ENCODE measurements at regions not wholly inside any gene's neighbourhood (a gene's known extent, or its start where the extent isn't known, plus 50 kb on each side); places are given as distances from the start of the nearest gene placed in this dataset.
"Not testable (repeated sequence)": the region's sequence is repeated elsewhere in the genome, so short reads cannot be mapped to it uniquely, and the experiment has no call there.

- DNase-seq (ENCODE audit: low read depth, low spot score), result no peak
These were observed 770.4 kb upstream of the ARPP21 start for GRCh38 chr3:34868935-34869334.

DNA sequence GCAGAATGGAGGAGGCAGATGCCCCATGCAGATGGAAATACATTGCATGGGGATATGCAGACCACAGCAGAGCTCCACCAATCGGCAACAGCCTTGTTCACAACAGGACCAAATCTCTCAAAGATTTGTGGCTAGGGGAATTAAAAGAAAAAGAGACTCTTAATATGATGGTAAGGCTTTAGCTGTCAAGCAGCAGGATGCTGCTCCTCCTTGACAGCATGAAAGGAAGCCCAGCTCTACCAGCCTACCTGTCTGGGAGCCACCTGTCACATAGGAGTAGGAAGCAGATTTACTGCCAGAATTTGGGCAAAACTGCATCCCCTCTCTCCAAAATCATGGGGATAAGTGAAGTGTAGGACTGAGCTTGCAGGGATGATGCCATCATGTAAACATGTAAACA is 769.6 kb upstream of the ARPP21 start:
- no peak for DNase-seq (ENCODE audit: low read depth, low spot score)

- no peak for DNase-seq (ENCODE audit: low read depth, low spot score)
These were observed 766.9 kb upstream of the ARPP21 start for GRCh38 chr3:34872406-34872805.

DNA sequence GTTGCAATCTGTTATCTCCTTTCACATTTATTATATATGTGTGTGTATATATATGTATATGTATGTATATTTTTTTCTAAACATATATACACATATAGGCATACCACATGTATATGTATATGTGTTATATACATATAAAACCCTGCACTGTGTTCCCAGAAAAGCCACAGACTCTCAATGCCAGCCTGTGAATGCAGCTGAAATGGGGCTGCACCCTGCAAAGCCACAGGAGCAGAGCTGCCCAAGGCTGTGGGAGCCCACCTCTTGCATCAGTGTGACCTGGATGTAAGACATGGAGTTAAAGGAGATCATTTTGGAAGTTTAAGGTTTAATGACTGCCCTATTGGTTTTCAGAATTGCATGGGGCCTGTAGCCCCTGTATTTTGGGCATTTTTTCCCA is 762.3 kb upstream of the ARPP21 start:
- no peak for DNase-seq (ENCODE audit: low read depth, low spot score)

- no peak for DNase-seq (ENCODE audit: low read depth, low spot score)
These were observed 760.8 kb upstream of the ARPP21 start for GRCh38 chr3:34878488-34878887.

DNA sequence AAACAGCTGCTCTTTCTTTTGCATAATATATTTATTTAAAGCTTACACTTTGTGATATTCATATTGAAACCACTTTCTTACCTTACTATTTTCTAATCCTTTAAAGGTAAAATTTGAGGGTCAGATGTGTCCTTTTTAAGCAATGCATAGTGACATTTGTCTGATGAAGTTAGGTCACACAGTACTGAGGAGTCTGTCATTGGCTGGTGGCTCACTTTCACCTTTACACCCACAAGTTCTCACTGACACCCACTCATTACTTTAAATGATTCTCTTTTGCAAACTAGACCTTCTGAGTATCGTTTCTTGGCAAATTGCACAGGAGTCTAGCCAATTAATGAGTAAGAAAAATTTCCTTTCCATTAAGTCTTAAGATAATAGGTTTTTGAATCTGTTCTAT is 758.3 kb upstream of the ARPP21 start:
- no peak for DNase-seq (ENCODE audit: low read depth, low spot score)

DNA sequence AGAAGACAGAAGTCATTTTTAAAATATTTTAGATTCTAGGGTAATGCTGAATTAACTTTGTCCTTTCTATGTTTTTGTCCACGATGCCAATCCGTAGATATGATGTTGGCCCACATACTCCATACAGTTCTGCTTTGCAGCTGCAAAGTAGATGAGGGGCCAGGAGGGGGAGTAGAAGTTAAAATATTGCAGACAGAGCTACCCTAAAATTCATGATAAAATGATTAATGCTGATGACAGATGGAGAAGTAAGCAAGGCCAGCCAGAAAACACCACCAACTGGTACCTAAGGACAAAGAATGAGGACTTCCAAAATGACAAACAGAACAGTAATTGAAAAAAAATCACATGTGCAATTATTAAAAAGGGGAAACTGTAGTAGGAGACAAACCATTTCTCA is 756.6 kb upstream of the ARPP21 start:
- no peak for DNase-seq (ENCODE audit: low read depth, low spot score)

- no peak for DNase-seq (ENCODE audit: low read depth, low spot score)
These were observed 755.3 kb upstream of the ARPP21 start for GRCh38 chr3:34884007-34884406.

GRCh38 chr3:34886443-34886842 is 752.9 kb upstream of the ARPP21 start:
- peak; percentile 26 for DNase-seq (ENCODE audit: low read depth, low spot score)

DNA sequence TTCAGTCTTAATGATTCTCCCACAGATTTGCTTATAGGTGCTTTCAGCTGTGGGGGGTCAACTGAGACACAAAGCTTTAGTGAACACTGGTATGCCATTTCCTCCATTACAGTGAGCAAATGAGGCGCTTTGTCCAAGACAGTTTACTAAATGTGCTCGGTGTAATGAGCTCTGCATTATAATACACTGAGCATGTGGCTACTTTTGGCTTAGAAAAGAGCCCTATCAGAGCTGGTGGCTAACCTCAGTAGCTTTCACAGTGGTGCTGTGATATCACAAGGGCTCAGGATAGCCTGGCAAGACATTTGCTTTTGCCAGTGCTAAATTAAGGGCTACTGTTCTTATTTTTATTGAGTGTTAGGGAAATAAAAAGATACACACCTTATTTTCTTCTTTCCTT is 749.7 kb upstream of the ARPP21 start:
- no peak for DNase-seq (ENCODE audit: low read depth, low spot score)

DNA sequence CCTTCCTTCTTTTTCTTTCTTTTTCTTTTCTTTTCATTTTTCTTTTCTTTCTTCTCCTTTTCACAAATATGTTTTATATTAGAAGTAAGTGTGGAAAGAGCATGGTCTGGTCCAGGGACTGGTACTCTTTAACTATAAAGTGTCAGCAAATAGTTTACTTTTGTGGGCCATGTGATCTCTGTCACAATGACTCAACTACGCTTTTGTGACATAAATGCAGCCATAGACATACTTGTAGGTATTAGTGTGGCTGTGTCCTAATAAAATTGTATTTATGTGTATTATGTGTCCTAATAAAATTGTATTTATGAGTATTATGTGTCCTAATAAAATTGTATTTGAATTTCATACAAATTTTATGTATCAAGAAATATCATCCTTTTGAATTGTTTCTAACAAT is 749.1 kb upstream of the ARPP21 start:
- no peak for DNase-seq (ENCODE audit: low read depth, low spot score)

DNA sequence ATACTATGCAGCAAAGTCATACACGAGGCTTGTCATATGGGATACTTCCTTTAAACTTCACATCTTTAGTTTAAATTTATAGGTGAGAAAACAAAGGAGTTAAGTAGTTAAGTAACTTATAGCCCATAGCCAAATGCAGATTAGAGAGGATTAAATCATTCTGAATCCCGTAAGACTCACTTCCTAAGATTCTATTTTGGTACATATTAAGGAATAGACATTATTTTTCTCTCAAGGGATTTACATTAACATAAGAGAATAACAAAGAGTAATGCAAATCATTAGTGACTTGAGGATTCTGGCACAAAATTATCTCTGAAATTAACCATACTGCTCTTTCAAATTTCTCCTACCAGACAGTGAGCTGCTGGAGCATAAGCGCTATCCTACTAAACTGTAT is 747.4 kb upstream of the ARPP21 start:
- no peak for DNase-seq (ENCODE audit: low read depth, low spot score)

- DNase-seq (ENCODE audit: low read depth, low spot score), result no peak
These were observed 743.5 kb upstream of the ARPP21 start for GRCh38 chr3:34895841-34896240.

DNA sequence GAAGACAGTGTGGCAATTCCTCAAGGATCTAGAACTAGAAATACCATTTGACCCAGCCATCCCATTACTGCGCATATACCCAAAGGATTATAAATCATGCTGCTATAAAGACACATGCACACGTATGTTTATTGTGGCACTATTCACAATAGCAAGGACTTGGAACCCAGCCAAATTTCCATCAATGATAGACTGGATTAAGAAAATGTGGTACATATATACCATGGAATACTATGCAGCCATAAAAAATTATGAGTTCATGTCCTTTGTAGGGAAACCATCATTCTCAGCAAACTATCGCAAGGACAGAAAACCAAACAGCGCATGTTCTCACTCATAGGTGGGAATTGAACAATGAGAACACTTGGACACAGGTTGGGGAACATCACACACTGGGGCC is 729.6 kb upstream of the ARPP21 start:
- DNase-seq (ENCODE audit: low read depth, low spot score), result not testable (repeated sequence)

DNA sequence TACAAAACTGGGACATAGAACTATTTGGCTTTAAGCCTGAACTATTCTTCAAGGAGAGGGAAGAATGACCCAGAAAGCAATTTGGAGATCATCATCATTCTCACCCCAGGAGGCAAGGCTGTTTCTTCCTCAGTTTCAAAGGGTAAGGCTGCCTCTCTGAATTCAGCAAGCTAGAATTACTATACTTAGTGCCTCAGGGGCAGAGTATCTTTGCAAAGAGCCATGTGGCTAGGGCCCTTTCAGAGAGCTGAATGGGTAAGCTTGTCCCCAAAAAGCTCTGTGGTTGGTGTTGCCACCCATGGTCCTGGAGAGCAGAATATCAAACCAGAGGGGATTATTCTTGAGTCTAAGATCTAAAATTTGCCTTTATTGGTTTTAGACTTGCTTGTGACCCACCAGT is 720.3 kb upstream of the ARPP21 start:
- DNase-seq (ENCODE audit: low read depth, low spot score), result peak; percentile 55

DNA sequence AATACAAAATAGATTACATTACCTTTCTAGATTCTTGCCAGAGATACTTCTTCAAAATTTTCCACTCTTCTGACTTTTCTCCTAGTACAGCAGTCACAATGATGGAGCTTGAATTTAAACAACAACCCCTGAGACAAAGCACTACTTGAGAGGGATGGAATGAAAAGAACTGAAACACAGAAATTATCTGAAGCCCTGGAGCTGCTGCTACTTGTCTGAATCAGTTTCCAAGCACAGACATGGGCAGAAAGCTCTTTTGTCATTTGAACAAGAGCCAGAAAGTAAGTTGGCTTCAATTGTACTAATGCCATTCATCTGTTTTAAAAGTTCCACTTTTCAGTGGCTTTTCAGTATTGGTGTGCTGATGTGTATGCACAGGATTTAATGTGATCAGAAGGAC is 718.5 kb upstream of the ARPP21 start:
- DNase-seq (ENCODE audit: low read depth, low spot score), result peak; percentile 14

GRCh38 chr3:34924961-34925360 is 714.4 kb upstream of the ARPP21 start:
- no peak for DNase-seq (ENCODE audit: low read depth, low spot score)

GRCh38 chr3:34925851-34926250 is 713.5 kb upstream of the ARPP21 start:
- DNase-seq (ENCODE audit: low read depth, low spot score), result no peak

- DNase-seq (ENCODE audit: low read depth, low spot score), result no peak
These were observed 710.3 kb upstream of the ARPP21 start for GRCh38 chr3:34929036-34929435.

- DNase-seq (ENCODE audit: low read depth, low spot score), result no peak
These were observed 704.7 kb upstream of the ARPP21 start for GRCh38 chr3:34934660-34935059.

GRCh38 chr3:34938784-34939183 is 700.5 kb upstream of the ARPP21 start:
- DNase-seq (ENCODE audit: low read depth, low spot score), result no peak

- DNase-seq (ENCODE audit: low read depth, low spot score), result no peak
These were observed 697.1 kb upstream of the ARPP21 start for GRCh38 chr3:34942256-34942655.

DNA sequence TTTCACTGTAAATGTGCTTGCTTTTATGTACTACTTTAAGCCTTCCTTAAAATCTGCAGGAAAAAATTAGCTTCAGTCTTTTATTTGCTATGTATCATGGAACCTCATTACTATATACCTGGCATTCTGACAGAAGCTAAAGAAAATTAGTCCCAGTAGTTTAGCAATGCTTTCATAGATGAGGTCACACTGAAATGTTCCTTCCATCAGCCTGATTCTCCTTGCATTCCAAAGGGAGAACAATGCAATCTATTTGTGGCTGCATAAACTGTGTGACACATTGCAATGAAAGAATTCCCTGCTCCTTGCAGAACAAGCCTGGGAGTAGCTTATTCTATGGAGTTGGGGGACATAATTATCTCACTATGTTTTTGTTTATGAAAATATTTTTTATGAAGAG is 691.5 kb upstream of the ARPP21 start:
- no peak for DNase-seq (ENCODE audit: low read depth, low spot score)

DNA sequence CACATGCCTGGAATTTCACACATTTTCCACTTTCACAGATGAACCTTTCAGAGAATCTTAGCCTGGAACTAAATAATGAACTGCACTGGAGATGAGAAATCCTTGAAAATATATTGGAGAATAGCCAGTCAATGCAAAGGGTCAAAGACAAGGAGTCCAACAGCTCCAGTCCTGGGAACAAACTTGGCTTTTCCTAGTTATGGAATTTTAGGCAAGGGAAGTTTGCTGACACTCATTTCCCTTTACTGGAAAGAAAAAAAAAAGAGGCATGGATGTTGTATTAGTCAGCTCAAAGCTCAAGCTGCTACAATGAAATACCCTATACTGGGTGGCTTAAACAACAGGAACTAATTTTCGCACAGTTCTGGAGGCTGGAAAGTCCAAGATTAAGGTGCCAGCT is 690.8 kb upstream of the ARPP21 start:
- DNase-seq (ENCODE audit: low read depth, low spot score), result no peak

- DNase-seq (ENCODE audit: low read depth, low spot score), result no peak
These were observed 683.6 kb upstream of the ARPP21 start for GRCh38 chr3:34955680-34956079.
